Uterus (tissue), 3 donors: ENCODE measurements at regions not wholly inside any gene's neighbourhood (a gene's known extent, or its start where the extent isn't known, plus 50 kb on each side); places are given as distances from the start of the nearest gene placed in this dataset.
A peak's percentile ranks its signal among the peaks of the same experiment; 100 is the strongest.

Experiments used
- DNase-seq, 2 donors: peaks; one replicate each; pipeline ENCODE4 v3.0.0-alpha.2; 2019 to 2020
- H3K27ac ChIP-seq, 2 donors: fragments of 200-600 bp; sonication (generic); 1 replicate in 1 of 2; 2 replicates in 1 of 2; pipeline ENCODE4 v1.5.1; 2016 to 2018
- H3K27me3 ChIP-seq, 2 donors: fragments of 200-600 bp; sonication (generic); one replicate each; pipeline ENCODE4 v1.5.1; 2018 to 2019; ENCODE audit warnings: control low read depth in 1 of 2
- H3K36me3 ChIP-seq, 2 donors: fragments of 200-600 bp; sonication (generic); one replicate each; pipeline ENCODE4 v1.5.1; 2019; ENCODE audit warnings: control low read depth in 1 of 2
- H3K4me1 ChIP-seq, 2 donors: fragments of 200-600 bp; sonication (generic); one replicate each; pipeline ENCODE4 v1.5.1; 2018 to 2019; ENCODE audit warnings: control low read depth in 1 of 2
- H3K4me3 ChIP-seq, 2 donors: fragments of 200-600 bp; sonication (generic); 1 replicate in 1 of 2; 2 replicates in 1 of 2; pipeline ENCODE4 v1.5.1; 2018 to 2019; ENCODE audit warnings: mild to moderate bottlenecking in 1 of 2
- H3K9me3 ChIP-seq, 2 donors: fragments of 200-600 bp; sonication (generic); one replicate each; pipeline ENCODE4 v1.5.1; 2019; ENCODE audit warnings: control low read depth in 1 of 2
- CTCF ChIP-seq, 4 experiments: fragments of 200-600 bp in 2 of 4; fragments of 450-650 bp in 2 of 4; sonication (generic) in 2 of 4; IDR thresholded peaks; one replicate each; pipeline ENCODE4 v1.5.1; 2016 to 2019; ENCODE audit warnings: antibody characterized with exemption in 4 of 4, mild to moderate bottlenecking in 2 of 4, moderate library complexity in 1 of 4
- POLR2A ChIP-seq, 2 donors: fragments of 450-650 bp; IDR thresholded peaks; one replicate each; pipeline ENCODE4 v1.6.1; 2016; ENCODE audit warnings: antibody characterized with exemption in 2 of 2, mild to moderate bottlenecking in 1 of 2, moderate library complexity in 1 of 2
- intact Hi-C: fragments of 100-400 bp; cut with DNase I; formaldehyde crosslinking; loops from one replicate; pipeline ENCODE4 v1.15.1; 2023; ENCODE audit warnings: low total_unique reads
- donor health status: DM: yes; HTN: yes; CAD: no.

GRCh38 chr15:98427321-98427720 lies 221.0 kb upstream of the IGF1R start:
- Histone ChIP-seq H3K27ac (no peak overlapping the region), H3K9me3 (no peaks in the 10 kb centered on the region)

GRCh38 chr15:98428253-98428989 lies 219.9 kb upstream of the IGF1R start:
- Histone ChIP-seq H3K27ac (peak overlapping the region in 1 of 2 donors; percentile 65), H3K9me3 (no peaks in the 10 kb centered on the region), H3K4me3 (peak overlapping the region; percentile 19 to 30), H3K36me3 (no peaks in the 10 kb centered on the region), H3K27me3 (no peaks in the 10 kb centered on the region), H3K4me1 (no peaks in the 10 kb centered on the region)
- TF ChIP-seq POLR2A (IDR thresholded peaks at IDR 0.05), result no peak
- peak; percentile 76 to 86 (median 79) for TF ChIP-seq CTCF (IDR thresholded peaks at IDR 0.05)
- intact Hi-C loops, result no loop called here
- peak; percentile 56 to 76 for DNase-seq

More at GRCh38 chr15:98427321-98427720, 221.0 kb upstream of the IGF1R start:
- Histone ChIP-seq H3K4me1 (no peaks in the 10 kb centered on the region), H3K36me3 (no peaks in the 10 kb centered on the region), H3K4me3 (no peak overlapping the region), H3K27me3 (no peaks in the 10 kb centered on the region)
- TF ChIP-seq CTCF (IDR thresholded peaks at IDR 0.05), result no peak
- TF ChIP-seq POLR2A (IDR thresholded peaks at IDR 0.05), result no peak
- no peak for DNase-seq
- intact Hi-C loops, result no loop called here

GRCh38 chr15:98431171-98431570 lies 217.2 kb upstream of the IGF1R start:
- Histone ChIP-seq H3K36me3 (no peaks in the 10 kb centered on the region), H3K27me3 (no peaks in the 10 kb centered on the region), H3K4me3 (no peak overlapping the region), H3K9me3 (no peaks in the 10 kb centered on the region), H3K4me1 (no peaks in the 10 kb centered on the region), H3K27ac (no peak overlapping the region)
- no peak for TF ChIP-seq CTCF (IDR thresholded peaks at IDR 0.05)
- DNase-seq, result no peak
- intact Hi-C loops, result no loop called here

- no peaks in the 10 kb centered on the region for H3K9me3 ChIP-seq
- DNase-seq, result no peak
- intact Hi-C loops, result no loop called here
- H3K36me3 ChIP-seq, result no peaks in the 10 kb centered on the region
- H3K27me3 ChIP-seq, result no peaks in the 10 kb centered on the region
- no peak for TF ChIP-seq CTCF (IDR thresholded peaks at IDR 0.05)
- no peak for TF ChIP-seq POLR2A (IDR thresholded peaks at IDR 0.05)
- H3K4me1 ChIP-seq, result no peaks in the 10 kb centered on the region
- no peak overlapping the region for H3K27ac ChIP-seq
- H3K4me3 ChIP-seq, result no peak overlapping the region
Observed at GRCh38 chr15:98433346-98433745, 215.0 kb upstream of the IGF1R start.

GRCh38 chr15:98433856-98434255 lies 214.5 kb upstream of the IGF1R start:
- no peaks in the 10 kb centered on the region for H3K9me3 ChIP-seq
- DNase-seq, result no peak
- intact Hi-C loops, result no loop called here
- no peaks in the 10 kb centered on the region for H3K36me3 ChIP-seq
- H3K27ac ChIP-seq, result no peak overlapping the region
- H3K27me3 ChIP-seq, result no peaks in the 10 kb centered on the region
- no peak overlapping the region for H3K4me3 ChIP-seq
- H3K4me1 ChIP-seq, result no peaks in the 10 kb centered on the region
- TF ChIP-seq CTCF (IDR thresholded peaks at IDR 0.05), result no peak
